Raji (cell line): ENCODE measurements at regions not wholly inside any gene's neighbourhood (a gene's known extent, or its start where the extent isn't known, plus 50 kb on each side); places are given as distances from the start of the nearest gene placed in this dataset.

Source experiments
- POLR2A ChIP-seq: IDR thresholded peaks from 2 replicates; pipeline ENCODE4 v1.6.1; 2011; ENCODE audit warnings: low read depth, low read length, control low read depth; ENCODE audit not compliant: insufficient read depth

DNA sequence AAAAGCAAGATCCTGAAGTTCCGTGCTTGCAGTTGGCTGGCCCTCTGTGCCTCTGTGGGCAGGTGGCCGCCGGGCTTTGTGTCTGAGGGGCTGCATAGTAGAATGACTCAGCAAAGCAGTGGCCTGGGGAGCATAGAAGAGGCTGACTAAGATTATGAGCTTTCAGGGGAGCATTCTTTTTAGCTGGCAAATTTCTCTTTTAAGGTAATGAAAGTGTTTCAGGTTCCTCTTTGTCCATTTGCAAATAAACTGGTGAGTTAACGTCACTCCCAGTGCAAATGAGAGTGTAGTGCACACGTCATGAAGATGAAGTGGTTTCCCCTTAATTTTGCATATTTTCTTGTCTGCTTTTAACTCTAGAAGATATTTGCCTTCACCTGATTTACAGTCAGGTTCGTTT, 98.6 kb downstream of the BCL2L11 start:
- TF ChIP-seq POLR2A, result peak; percentile 55; the same call in 1 of the 2 replicates

DNA sequence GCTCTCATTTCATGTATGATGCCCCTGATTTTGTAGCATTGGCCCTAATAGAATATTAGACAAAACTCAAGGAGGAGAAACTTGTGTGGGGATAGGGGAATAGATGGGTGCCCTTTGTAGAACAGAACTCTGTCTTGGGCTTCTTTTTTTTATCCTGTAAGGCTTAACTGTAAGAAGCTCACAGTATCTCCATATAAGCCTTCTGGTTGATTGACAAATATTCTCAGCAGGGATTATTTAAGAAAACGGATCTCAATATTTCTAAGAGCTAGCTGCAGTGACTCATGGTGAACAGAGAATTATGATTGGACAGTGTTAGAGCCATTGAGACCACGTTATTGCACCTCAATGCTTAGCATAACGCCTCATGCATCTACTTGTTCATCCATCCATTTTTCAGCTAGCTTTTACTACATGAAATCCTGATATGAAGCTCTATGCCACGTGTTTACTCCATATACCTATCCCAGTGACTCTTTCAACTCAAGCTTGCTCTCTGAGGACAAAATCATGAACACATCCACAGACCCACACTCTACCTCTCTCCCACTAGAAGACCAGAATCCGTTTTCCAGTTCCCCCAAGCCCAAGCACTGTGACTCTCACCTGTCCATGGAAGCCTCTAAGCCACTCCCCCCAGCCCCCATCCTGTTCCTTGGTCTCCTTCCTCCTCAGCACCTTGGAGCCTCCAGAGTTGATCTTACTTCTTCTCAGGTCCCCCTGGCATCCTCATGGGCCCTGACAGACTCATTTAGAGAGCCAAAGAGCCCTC, 99.2 kb downstream of the BCL2L11 start:
- TF ChIP-seq POLR2A, result peak; percentile 41; the same call in 1 of the 2 replicates

DNA sequence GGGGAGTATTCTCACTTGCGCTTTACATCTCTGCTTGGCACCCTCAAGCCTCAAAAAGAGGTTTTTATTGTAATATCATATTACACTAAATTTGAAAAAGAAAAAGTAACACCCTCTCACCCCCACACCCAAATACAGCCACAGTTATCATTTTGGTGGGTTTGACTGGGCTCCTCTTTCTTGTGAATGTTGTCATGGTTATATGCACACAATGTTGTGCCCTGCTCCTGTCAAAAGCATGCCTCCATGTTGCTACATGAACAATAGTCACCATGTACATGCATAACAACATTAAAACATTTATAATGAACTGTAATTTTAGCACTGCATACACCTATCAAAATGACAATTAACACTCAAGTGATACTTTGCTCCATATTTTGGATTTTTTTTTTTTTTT, 100.2 kb downstream of the BCL2L11 start:
- TF ChIP-seq POLR2A, result no peak

DNA sequence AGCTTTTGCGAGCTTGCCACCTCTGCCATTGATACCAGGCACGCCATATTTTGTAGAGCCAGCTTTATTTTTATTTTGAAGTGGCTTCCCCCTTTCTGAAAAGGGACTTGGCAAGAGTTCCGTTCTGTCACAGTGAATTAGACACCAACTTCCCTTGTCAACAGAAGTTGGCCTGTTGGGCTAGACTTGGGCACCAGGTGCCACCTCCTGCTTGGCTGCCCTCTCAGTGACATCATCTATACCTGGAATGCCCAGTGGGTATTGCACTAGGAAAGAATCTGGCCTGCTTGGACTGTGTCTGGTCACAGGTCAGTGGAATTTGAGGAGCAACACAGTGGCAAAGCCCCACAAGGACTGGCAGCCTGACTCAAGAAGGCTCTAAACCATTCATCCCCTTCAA, 101.0 kb downstream of the BCL2L11 start:
- no peak for TF ChIP-seq POLR2A

DNA sequence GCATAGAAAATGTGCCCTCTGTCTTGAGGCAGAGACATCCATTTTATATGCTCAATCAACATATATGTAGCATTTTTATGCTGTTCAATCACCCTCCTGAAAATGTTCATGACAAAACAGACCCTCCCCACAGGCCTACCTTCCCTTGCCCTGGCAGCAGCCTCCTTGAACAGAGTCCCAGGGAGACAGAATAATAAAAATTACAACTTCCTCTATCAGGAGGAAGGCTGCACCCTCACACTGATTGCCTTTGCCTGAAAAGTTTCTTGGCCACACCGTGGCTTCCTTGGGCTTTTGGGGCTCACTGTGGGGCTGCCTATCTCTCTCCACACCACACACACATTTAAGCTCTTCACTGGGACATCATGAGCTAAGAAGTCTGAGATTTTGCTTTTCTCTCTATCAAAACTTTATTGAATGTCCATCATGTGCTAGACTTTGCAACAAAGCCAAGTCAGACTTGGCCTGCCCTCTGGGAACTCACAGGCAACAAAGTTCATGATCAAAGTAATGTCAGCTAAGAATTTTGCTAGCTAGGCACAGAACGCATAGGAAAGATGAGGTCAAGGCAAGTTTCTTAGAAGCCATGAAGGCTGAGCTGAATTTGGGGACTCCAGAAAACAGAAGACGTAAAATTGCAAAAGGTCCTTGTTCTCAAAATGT, 101.6 kb downstream of the BCL2L11 start:
- TF ChIP-seq POLR2A, result no peak

DNA sequence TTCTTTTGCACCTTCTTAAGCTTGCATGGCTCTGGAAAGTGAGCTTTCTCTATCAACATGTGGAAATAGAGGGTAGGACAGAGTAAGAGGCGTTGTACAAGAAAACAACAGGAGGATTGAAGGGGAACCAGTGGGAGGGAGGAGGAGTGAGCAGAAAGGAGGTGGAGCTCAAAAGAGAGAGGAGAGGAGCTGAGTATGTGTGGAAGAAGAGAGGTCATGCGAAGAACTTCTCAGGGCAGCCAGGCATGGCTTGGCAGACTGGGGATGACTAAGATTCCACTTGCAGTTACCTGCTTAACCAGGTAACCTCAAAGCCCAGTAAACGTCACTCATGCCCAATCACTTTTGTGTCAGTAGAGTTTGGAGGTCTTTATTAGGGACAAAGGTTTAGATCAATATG, 105.1 kb downstream of the BCL2L11 start:
- peak; percentile 27; the same call in 1 of the 2 replicates for TF ChIP-seq POLR2A

DNA sequence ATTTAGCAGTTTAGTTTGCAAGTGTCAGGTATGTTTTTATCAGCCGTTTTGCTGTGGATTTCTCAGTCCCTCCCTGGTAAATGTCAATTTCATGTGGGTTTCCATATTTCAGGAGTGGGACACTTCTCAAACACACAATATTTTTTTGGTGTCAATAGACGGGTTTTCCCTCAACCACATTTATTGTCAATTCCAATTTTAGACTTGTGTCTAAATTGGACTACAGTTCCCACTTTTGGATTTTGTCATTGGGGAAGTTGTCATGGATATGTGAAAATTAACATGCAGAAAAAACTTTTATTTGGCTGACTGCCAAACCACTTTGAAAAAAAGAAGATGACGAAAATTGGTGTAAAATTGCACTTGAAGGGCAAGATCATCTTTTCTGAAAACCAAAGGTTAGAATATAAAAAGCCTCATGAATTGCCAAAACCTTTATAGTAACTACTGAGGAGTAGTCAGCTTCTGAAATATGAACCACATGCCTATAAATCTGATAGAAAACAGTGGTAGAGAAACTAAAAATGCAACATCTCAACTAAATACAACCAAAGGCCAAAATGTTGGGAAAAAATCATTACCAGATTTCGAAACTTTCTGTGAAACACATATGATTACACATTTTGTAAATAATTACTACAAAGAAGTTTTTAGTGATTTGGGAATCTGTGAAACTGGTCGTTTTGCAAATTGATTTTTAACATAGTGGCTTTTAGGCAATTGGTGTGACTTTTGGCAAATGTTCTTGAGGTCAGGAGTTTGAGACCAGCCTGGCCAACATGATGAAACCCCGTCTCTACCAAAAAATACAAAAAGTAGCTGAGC, 106.4 kb downstream of the BCL2L11 start:
- no peak for TF ChIP-seq POLR2A

DNA sequence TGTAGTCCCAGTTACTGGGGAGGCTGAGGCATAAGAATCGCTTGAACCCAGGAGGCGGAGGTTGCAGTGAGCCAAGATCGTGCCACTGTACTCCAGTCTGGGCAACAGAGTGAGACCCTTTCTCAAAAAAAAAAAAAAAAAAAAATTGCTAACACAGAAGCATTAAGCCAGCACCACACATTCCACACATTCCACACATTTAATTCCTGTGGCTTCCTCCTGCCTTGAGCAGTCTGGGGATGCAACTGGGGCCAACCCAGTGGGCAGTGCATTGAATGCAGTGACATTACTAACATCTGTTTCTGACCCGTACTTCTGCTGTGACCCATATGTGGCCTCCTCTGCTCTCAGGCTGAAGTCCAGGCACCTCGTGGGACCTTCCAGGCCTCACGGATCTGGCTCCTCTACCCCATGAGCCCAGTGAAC, 107.0 kb downstream of the BCL2L11 start:
- no peak for TF ChIP-seq POLR2A

DNA sequence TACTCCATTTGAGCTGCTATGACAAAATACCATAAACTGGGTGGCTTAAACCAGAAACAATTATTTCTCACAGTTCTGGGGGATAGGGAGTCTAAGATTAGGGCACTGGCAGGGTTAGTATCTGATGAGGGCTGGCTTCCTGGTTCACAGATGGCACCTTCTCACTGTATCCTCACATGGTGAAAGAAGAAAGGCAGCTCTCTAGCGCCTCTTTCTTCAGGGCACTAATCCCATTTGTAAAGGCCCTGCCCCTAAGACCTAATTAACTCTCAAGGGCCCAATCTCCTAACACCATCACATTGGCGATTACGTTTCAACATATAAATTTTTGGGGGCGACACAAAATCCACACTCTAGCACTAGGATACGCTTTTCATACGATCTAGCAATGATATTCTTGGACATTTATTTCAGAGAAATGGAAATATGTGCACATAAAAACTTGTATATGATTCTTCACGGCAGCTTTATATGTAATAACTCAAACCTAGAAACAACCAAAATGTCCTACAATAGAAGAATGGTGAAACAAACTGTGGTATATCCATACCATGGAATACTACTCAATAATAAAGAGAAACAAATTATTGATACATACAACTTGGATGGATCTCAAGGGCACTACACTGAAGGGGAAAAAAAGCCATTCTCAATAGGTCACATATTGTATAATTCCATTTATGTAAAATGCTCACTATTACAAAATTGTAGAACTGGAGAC, 111.0 kb downstream of the BCL2L11 start:
- no peak for TF ChIP-seq POLR2A

DNA sequence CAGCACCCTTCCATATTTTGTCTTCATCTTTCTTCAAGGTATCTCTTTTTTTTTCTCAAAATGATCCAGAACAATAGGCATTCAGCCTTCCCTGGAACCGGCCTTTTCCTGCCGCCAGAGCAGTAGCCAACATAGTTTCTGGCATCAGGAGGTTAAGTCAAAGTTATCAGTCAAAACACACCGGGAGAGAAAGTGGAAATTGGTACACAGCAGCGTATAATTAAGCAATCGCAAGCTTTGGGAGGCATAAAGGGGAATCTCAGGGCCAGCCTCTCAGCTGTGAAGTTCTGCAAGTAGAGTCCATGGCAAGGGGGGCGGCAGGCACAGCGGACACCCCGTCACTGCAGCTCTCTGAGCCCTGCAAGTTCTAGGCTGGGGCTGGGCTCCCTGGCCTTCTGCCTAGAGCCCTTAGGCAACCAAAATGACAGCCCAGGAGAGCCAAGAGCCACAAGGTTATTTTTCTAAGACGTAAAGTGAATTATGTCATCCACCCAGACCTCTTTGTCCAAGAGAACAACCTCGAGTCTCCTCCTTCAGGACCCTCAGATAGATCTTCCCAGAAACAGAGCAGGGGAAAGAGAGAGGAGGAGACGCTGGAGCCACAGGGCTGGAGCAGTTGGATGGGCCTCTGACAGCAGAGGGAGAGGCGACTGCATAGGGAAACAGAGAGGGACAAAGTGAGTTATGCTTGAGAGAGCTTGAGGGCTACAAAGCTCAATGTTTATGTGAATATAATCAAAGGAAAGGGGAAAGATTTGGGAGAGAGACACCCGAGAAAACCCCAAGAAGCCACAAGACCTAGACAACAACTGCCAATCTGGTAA, 114.7 kb downstream of the BCL2L11 start:
- no peak for TF ChIP-seq POLR2A

DNA sequence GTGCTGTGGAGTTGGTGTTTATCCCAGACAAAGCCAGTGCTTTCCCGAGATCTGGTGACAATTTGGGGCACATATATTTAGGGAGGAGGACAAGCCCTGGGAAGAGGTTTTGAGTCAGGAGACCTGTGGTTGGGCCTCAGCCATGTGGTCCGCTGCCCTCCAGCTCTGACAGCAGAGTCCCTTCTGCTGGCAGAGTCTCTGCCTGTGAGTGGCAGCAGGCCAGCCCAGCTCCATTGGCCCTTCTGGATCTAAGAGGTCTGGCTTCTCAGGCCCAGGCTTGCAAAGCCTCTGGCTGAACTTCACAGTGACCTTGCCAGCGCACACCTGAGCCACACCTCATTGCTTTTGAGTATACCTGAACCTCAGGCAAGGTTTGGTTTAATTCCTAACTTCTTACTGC, 115.3 kb downstream of the BCL2L11 start:
- no peak for TF ChIP-seq POLR2A

DNA sequence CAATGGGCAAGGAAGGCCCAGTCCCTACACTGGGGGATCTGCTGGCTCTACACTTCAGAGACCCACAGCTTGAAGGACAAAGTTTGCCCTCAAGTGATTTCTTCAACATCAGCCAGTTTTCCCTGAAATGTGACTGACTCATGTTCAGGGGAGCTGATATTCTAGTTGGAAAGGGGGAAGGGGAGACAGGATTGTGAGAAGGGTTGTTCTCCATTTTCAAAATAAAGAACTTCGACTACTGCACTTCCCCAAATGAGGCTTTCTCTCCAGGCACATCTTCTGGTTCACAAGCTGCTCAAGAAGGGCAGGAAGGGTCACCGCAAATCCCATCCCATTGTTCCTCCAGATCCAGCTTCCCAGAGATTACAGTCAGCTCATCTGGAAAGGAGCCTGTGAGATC, 117.6 kb downstream of the BCL2L11 start:
- TF ChIP-seq POLR2A, result no peak

DNA sequence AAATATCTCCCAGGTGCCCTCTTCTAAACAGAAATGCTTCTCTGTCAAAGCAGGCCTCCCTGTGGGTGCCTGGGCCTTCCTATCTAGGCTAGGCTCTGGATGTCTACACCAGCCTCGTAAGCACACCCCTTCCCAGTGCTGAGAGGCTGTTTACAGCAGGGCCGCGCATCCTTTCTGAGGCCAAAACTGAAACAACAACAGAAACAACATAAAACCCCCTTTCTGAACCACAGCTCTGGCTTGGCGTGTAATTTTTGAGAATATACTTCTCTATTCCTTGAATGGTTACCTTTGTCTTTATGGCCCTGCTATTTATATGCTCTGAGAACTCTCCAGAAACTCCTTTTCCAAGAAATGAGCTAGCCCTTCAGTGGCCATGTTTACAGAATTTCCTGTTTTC, 118.4 kb downstream of the BCL2L11 start:
- TF ChIP-seq POLR2A, result no peak

DNA sequence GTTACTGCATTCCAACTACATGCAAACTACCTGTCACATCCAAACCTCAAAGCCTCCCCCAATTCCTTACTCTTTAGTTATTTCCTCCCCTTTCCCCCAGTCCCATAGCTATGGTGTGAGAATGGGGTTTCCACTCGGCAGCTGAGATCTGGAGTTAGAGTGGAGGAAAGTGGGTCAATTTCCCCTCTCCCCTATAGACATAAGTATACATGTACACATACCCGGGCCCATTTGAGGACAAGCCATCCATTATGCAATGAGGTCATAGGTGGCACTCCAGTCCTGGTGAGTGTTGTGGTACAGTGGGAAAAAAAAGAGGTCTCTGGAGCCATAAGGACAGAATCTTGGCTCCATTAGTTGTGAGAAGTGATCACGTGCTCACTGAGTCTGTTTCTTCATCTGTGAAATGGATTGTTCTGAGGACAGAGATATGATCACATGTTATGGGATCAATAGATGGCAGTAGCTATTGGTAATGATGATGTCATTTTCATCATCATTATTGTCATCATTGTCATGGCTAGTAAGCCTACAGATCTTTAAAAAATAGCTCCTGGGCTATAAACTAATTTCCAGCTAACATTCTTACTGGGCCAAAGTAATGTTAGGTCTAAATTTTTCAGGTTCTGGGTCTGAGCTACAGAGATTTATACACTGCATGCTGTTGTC, 119.0 kb downstream of the BCL2L11 start:
- no peak for TF ChIP-seq POLR2A

DNA sequence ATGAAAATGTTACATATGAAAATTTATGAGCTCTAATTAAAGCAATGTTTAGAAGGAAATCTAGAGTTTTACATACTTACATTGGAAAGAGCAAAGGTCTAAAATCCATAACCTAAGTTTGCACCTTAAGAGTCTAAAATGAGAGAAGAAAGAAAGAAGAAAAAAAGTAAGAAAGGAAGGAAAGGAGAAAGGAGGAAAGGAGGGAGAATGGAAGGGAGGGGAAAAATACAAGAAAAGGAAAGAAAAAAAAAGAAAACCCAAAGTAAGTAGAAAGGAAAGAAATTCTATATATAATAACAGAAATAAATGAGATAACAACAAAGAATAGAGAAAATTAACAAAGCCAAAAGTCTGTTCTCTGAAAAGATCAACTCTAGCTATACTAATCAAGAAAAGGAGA, 122.6 kb downstream of the BCL2L11 start:
- no peak for TF ChIP-seq POLR2A
